ENCODE measurements at regions not wholly inside any gene's neighbourhood (a gene's known extent, or its start where the extent isn't known, plus 50 kb on each side); places are given as distances from the start of the nearest gene placed in this dataset.

DNA sequence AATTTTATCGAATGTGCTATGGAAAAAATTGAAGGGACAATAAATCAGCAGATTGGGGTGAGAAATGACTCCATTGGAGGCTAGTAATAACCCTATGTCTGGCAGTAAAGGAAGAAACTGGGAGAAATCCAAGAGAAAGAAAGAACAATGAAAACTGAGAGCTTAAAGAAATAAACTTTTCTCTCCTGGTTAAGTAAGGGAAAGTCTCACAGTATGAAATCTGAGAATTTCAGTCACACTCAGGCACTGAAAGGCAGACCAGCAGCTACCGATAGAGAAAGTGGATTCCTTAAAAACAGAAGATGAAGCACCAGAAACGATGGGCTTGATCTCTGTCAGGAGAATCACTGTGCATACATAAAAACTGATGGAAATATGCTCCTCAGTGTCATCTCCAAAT is 404.2 kb downstream of the PLPP3 start:
- DNase-seq (ENCODE audit: low read depth), result no peak
- TF ChIP-seq, protein P1, sequence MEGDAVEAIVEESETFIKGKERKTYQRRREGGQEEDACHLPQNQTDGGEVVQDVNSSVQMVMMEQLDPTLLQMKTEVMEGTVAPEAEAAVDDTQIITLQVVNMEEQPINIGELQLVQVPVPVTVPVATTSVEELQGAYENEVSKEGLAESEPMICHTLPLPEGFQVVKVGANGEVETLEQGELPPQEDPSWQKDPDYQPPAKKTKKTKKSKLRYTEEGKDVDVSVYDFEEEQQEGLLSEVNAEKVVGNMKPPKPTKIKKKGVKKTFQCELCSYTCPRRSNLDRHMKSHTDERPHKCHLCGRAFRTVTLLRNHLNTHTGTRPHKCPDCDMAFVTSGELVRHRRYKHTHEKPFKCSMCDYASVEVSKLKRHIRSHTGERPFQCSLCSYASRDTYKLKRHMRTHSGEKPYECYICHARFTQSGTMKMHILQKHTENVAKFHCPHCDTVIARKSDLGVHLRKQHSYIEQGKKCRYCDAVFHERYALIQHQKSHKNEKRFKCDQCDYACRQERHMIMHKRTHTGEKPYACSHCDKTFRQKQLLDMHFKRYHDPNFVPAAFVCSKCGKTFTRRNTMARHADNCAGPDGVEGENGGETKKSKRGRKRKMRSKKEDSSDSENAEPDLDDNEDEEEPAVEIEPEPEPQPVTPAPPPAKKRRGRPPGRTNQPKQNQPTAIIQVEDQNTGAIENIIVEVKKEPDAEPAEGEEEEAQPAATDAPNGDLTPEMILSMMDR (IDR thresholded peaks at IDR 0.05; ENCODE audit: low read depth, low read length, missing control alignments), result no peak
- H3K4me3 ChIP-seq (ENCODE audit: low read depth, low read length), result no peak overlapping the region

- TF ChIP-seq, protein P1 (IDR thresholded peaks at IDR 0.05; ENCODE audit: low read depth, low read length, missing control alignments), result no peak
- no peak overlapping the region for H3K4me3 ChIP-seq (ENCODE audit: low read depth, low read length)
- no peak for DNase-seq (ENCODE audit: low read depth)
These were observed 405.0 kb downstream of the PLPP3 start for GRCh38 chr1:56174176-56174885.

GRCh38 chr1:56173736-56174135 is 405.6 kb downstream of the PLPP3 start:
- no peak overlapping the region for H3K4me3 ChIP-seq (ENCODE audit: low read depth, low read length)
- TF ChIP-seq, protein P1 (IDR thresholded peaks at IDR 0.05; ENCODE audit: low read depth, low read length, missing control alignments), result no peak
- no peak for DNase-seq (ENCODE audit: low read depth)

- TF ChIP-seq, protein P1 (IDR thresholded peaks at IDR 0.05; ENCODE audit: low read depth, low read length, missing control alignments), result no peak
- no peak for DNase-seq (ENCODE audit: low read depth)
These were observed 407.7 kb downstream of the PLPP3 start for GRCh38 chr1:56171670-56172069.

DNA sequence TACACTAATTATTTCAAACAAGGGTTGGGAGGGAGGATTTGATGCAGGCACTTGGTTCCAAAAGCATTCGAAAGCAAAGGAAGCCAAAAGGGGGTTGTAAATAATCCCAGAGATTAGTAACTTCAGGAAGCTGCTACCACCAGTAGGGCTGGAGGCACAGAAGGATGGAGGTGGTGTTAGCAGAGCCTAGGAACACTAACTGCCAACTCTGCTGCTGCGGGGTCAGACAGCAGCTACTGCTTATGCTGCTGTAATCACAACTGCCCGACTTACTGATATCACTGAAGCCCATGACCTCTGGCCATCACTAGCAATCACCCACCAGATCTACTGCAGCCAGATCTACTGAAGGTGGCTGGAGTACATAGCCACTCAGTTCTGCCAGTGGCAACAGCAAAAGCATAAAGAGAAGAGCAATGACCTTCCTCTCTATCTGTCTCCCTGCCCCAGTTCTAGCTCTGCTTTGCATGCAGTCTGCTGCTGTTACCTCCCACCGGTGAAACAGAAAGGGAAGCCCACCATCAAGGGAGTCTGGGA is 408.5 kb downstream of the PLPP3 start:
- no peak for DNase-seq (ENCODE audit: low read depth)
- H3K4me3 ChIP-seq (ENCODE audit: low read depth, low read length), result no peak overlapping the region
- TF ChIP-seq, protein P1 (IDR thresholded peaks at IDR 0.05; ENCODE audit: low read depth, low read length, missing control alignments), result no peak

More at GRCh38 chr1:56171670-56172069, 407.7 kb downstream of the PLPP3 start:
- H3K4me3 ChIP-seq (ENCODE audit: low read depth, low read length), result no peak overlapping the region

GRCh38 chr1:56169856-56170255 is 409.5 kb downstream of the PLPP3 start:
- no peak overlapping the region for H3K4me3 ChIP-seq (ENCODE audit: low read depth, low read length)
- no peak for DNase-seq (ENCODE audit: low read depth)
- TF ChIP-seq, protein P1 (IDR thresholded peaks at IDR 0.05; ENCODE audit: low read depth, low read length, missing control alignments), result no peak

DNA sequence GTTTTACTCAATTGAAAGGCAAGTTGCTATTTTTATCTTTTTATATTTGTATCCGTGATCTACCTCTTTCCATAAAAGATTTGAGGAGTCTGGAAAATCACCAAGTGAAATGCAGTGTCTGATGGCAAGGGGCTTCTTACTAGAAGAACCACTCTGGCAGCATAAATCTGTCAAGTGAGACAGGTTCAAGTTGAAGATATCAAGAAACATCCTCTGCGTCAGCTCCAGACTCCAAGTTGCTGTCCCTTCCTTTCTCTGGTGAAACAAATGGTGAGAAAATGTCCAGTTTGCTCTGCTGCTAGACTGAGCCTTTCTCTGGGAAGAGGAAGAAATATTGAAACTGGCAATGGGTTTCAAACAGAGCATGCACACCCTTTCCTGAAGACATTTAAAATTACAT is 411.2 kb downstream of the PLPP3 start:
- H3K4me3 ChIP-seq (ENCODE audit: low read depth, low read length), result no peak overlapping the region
- TF ChIP-seq, protein P1 (IDR thresholded peaks at IDR 0.05; ENCODE audit: low read depth, low read length, missing control alignments), result no peak
- no peak for DNase-seq (ENCODE audit: low read depth)

Data from GM12864 (cell line).